Gastrocnemius medialis (tissue), 4 donors: ENCODE measurements at regions not wholly inside any gene's neighbourhood (a gene's known extent, or its start where the extent isn't known, plus 50 kb on each side); places are given as distances from the start of the nearest gene placed in this dataset.

Experiments used
- ATAC-seq, 2 donors: fragments of 150-250 bp; one replicate each; pipeline ENCODE4 v1.9.1; 2016
- DNase-seq, 2 donors: peaks; one replicate each; pipeline ENCODE4 v3.0.0-alpha.2; 2019
- H3K27ac ChIP-seq, 4 donors: fragments of 200-600 bp; sonication (generic); 1 replicate in 1 of 4; 2 replicates in 3 of 4; pipeline ENCODE4 v1.5.1; 2016 to 2018; ENCODE audit warnings: mild to moderate bottlenecking in 2 of 4, moderate library complexity in 1 of 4
- H3K27me3 ChIP-seq, 3 donors: fragments of 200-600 bp; sonication (generic) in 2 of 3; 1 replicate in 1 of 3; 2 replicates in 2 of 3; pipeline versions ENCODE4 v1.5.1 to v1.6.0; 2016 to 2019; ENCODE audit warnings: mild to moderate bottlenecking in 1 of 3, moderate library complexity in 1 of 3
- H3K36me3 ChIP-seq, 2 donors: fragments of 200-600 bp; sonication (generic) in 1 of 2; one replicate each; pipeline ENCODE4 v1.5.1; 2017 to 2018
- H3K4me1 ChIP-seq, 2 donors: fragments of 200-600 bp; sonication (generic) in 1 of 2; one replicate each; pipeline ENCODE4 v1.5.1; 2016 to 2017; ENCODE audit warnings: mild to moderate bottlenecking in 2 of 2
- H3K4me3 ChIP-seq, 4 donors: fragments of 200-600 bp; sonication (generic) in 3 of 4; 1 replicate in 1 of 4; 2 replicates in 3 of 4; pipeline ENCODE4 v1.5.1; 2016 to 2019; ENCODE audit warnings: mild to moderate bottlenecking in 2 of 4
- H3K9me3 ChIP-seq, 3 donors: fragments of 200-600 bp; sonication (generic) in 2 of 3; 1 replicate in 1 of 3; 2 replicates in 2 of 3; pipeline ENCODE4 v1.5.1; 2016 to 2019
- CTCF ChIP-seq, 5 experiments: fragments of 450-650 bp in 3 of 5; fragments of 200-600 bp in 2 of 5; sonication (generic) in 2 of 5; IDR thresholded peaks in 4 of 5; conservative IDR thresholded peaks in 1 of 5; 1 replicate in 4 of 5; 2 replicates in 1 of 5; pipeline ENCODE4 v1.5.1; 2016 to 2019; ENCODE audit warnings: antibody characterized with exemption in 5 of 5, mild to moderate bottlenecking in 3 of 5, moderate library complexity in 3 of 5
- POLR2A ChIP-seq, 2 donors: fragments of 450-650 bp; IDR thresholded peaks; one replicate each; pipeline ENCODE4 v1.6.1; 2017; ENCODE audit warnings: antibody characterized with exemption in 2 of 2, mild to moderate bottlenecking in 2 of 2, moderate library complexity in 2 of 2
- in situ Hi-C, 4 donors: fragments of 200-750 bp; cut with MboI; loops; one replicate each; pipeline versions ENCODE4 v1.15.0 to v1.8.0; 2017; ENCODE audit warnings: low sequenced_read_pairs in 4 of 4
- intact Hi-C: fragments of 100-400 bp; cut with DNase I; formaldehyde crosslinking; loops from one replicate; pipeline ENCODE4 v1.15.1; 2023; ENCODE audit warnings: low total_unique reads

GRCh38 chr4:129561886-129562671 lies 466.1 kb downstream of the C4orf33 start:
- DNase-seq (no peak), ATAC-seq (no peak)
- Histone ChIP-seq H3K27me3 (no peaks in the 10 kb centered on the region), H3K4me1 (no peaks in the 10 kb centered on the region), H3K9me3 (no peaks in the 10 kb centered on the region), H3K4me3 (no peak overlapping the region), H3K27ac (no peak overlapping the region), H3K36me3 (no peaks in the 10 kb centered on the region)
- in situ Hi-C loops: no loop called here
- TF ChIP-seq POLR2A (IDR thresholded peaks at IDR 0.05) (no peak), CTCF (IDR thresholded peaks at IDR 0.05 in 4 of 5, conservative IDR thresholded peaks at IDR 0.05 in 1 of 5) (no peak)
- intact Hi-C loops: no loop called here

- intact Hi-C loops: no loop called here
- H3K4me1 ChIP-seq: no peaks in the 10 kb centered on the region
- no peaks in the 10 kb centered on the region for H3K9me3 ChIP-seq
- TF ChIP-seq CTCF (IDR thresholded peaks at IDR 0.05 in 4 of 5, conservative IDR thresholded peaks at IDR 0.05 in 1 of 5) (no peak), POLR2A (IDR thresholded peaks at IDR 0.05) (no peak)
- no peak overlapping the region for H3K27ac ChIP-seq
- ATAC-seq: no peak
- H3K27me3 ChIP-seq: no peaks in the 10 kb centered on the region
- DNase-seq: no peak
- H3K4me3 ChIP-seq: no peak overlapping the region
- in situ Hi-C loops: no loop called here
- H3K36me3 ChIP-seq: no peaks in the 10 kb centered on the region
Measured at GRCh38 chr4:129565214-129565613, 469.3 kb downstream of the C4orf33 start.

- DNase-seq (no peak), ATAC-seq (no peak)
- H3K9me3 ChIP-seq: no peaks in the 10 kb centered on the region
- no peak overlapping the region for H3K4me3 ChIP-seq
- H3K27me3 ChIP-seq: no peaks in the 10 kb centered on the region
- in situ Hi-C loops (no loop called here), intact Hi-C loops (no loop called here)
- TF ChIP-seq POLR2A (IDR thresholded peaks at IDR 0.05): no peak
- TF ChIP-seq CTCF (IDR thresholded peaks at IDR 0.05 in 4 of 5, conservative IDR thresholded peaks at IDR 0.05 in 1 of 5): no peak
- H3K27ac ChIP-seq: no peak overlapping the region
- no peaks in the 10 kb centered on the region for H3K4me1 ChIP-seq
- H3K36me3 ChIP-seq: no peaks in the 10 kb centered on the region
Measured at GRCh38 chr4:129570326-129570725, 474.4 kb downstream of the C4orf33 start.

- Histone ChIP-seq H3K4me3 (no peak overlapping the region), H3K9me3 (no peaks in the 10 kb centered on the region), H3K27ac (no peak overlapping the region), H3K4me1 (no peaks in the 10 kb centered on the region), H3K36me3 (no peaks in the 10 kb centered on the region), H3K27me3 (no peaks in the 10 kb centered on the region)
- intact Hi-C loops (no loop called here), in situ Hi-C loops (no loop called here)
- DNase-seq (no peak), ATAC-seq (no peak)
- TF ChIP-seq POLR2A (IDR thresholded peaks at IDR 0.05): no peak
- no peak for TF ChIP-seq CTCF (IDR thresholded peaks at IDR 0.05 in 4 of 5, conservative IDR thresholded peaks at IDR 0.05 in 1 of 5)
Measured at GRCh38 chr4:129578336-129578735, 482.4 kb downstream of the C4orf33 start.

- TF ChIP-seq POLR2A (IDR thresholded peaks at IDR 0.05) (no peak), CTCF (IDR thresholded peaks at IDR 0.05 in 4 of 5, conservative IDR thresholded peaks at IDR 0.05 in 1 of 5) (no peak)
- intact Hi-C loops (no loop called here), in situ Hi-C loops (no loop called here)
- H3K27ac ChIP-seq: no peak overlapping the region
- H3K4me3 ChIP-seq: no peak overlapping the region
- H3K9me3 ChIP-seq: no peaks in the 10 kb centered on the region
- H3K4me1 ChIP-seq: no peaks in the 10 kb centered on the region
- H3K36me3 ChIP-seq: no peaks in the 10 kb centered on the region
- H3K27me3 ChIP-seq: no peaks in the 10 kb centered on the region
- ATAC-seq (no peak), DNase-seq (no peak)
Measured at GRCh38 chr4:129581305-129581704, 485.4 kb downstream of the C4orf33 start.
